ENCODE measurements at regions not wholly inside any gene's neighbourhood (a gene's known extent, or its start where the extent isn't known, plus 50 kb on each side); places are given as distances from the start of the nearest gene placed in this dataset.

- TF ChIP-seq, protein P1, sequence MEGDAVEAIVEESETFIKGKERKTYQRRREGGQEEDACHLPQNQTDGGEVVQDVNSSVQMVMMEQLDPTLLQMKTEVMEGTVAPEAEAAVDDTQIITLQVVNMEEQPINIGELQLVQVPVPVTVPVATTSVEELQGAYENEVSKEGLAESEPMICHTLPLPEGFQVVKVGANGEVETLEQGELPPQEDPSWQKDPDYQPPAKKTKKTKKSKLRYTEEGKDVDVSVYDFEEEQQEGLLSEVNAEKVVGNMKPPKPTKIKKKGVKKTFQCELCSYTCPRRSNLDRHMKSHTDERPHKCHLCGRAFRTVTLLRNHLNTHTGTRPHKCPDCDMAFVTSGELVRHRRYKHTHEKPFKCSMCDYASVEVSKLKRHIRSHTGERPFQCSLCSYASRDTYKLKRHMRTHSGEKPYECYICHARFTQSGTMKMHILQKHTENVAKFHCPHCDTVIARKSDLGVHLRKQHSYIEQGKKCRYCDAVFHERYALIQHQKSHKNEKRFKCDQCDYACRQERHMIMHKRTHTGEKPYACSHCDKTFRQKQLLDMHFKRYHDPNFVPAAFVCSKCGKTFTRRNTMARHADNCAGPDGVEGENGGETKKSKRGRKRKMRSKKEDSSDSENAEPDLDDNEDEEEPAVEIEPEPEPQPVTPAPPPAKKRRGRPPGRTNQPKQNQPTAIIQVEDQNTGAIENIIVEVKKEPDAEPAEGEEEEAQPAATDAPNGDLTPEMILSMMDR (IDR thresholded peaks at IDR 0.05) = no peak
- Mint-ChIP-seq H3K4me1 (ENCODE audit: low read depth) (no peaks in the 10 kb centered on the region), H3K36me3 (ENCODE audit: low read depth) (no peaks in the 10 kb centered on the region), H3K27me3 (no peaks in the 10 kb centered on the region), H3K27ac (no peak overlapping the region), H3K4me3 (no peak overlapping the region), H3K9me3 (no peaks in the 10 kb centered on the region)
- POLR2A ChIA-PET = no interaction called here
- no peaks in the 10 kb centered on the region for H3K36me3 ChIP-seq (ENCODE audit: insufficient read depth, low read length)
- intact Hi-C loops (cut with DNase I, micrococcal nuclease) = no loop called here
- no peak overlapping the region for H3K27ac ChIP-seq (ENCODE audit: low read depth in 1 of 2, low read length in 2 of 2)
- CTCF ChIA-PET = interaction anchor here (0.9 kb wide), 1 partner anchor 37 kb away, joined by 3 read pairs; no protein-coding TSS in a partner anchor
- DNase-seq (no peak), ATAC-seq (ENCODE audit: poor library complexity) (no peak)
- no peaks in the 10 kb centered on the region for H3K9me3 ChIP-seq (ENCODE audit: control insufficient read depth in 1 of 2, insufficient read depth in 1 of 2, low read length in 2 of 2)
- H3K4me3 ChIP-seq (ENCODE audit: low read length) = no peak overlapping the region
- no peaks in the 10 kb centered on the region for H3K27me3 ChIP-seq (ENCODE audit: control insufficient read depth in 1 of 2, insufficient read depth in 2 of 2, low read length in 2 of 2)
- no peaks in the 10 kb centered on the region for H3K4me1 ChIP-seq (ENCODE audit: insufficient read depth, low read length)
Measured at GRCh38 chr16:80273635-80274538, 266.9 kb upstream of the DYNLRB2 start.

- Histone ChIP-seq H3K36me3 (ENCODE audit: insufficient read depth, low read length) (no peaks in the 10 kb centered on the region), H3K9me3 (ENCODE audit: control insufficient read depth in 1 of 2, insufficient read depth in 1 of 2, low read length in 2 of 2) (no peaks in the 10 kb centered on the region), H3K27me3 (ENCODE audit: control insufficient read depth in 1 of 2, insufficient read depth in 2 of 2, low read length in 2 of 2) (peaks cover 0 to 2% of the 10 kb centered on the region in 2 experiments), H3K4me1 (ENCODE audit: insufficient read depth, low read length) (no peaks in the 10 kb centered on the region), H3K27ac (ENCODE audit: low read depth in 1 of 2, low read length in 2 of 2) (no peak overlapping the region), H3K4me3 (ENCODE audit: low read length) (no peak overlapping the region)
- TF ChIP-seq, protein P1 (IDR thresholded peaks at IDR 0.05) = no peak
- intact Hi-C loops (cut with DNase I, micrococcal nuclease) = no loop called here
- no peak for DNase-seq
- no peak overlapping the region for H3K27ac Mint-ChIP-seq
- ATAC-seq (ENCODE audit: poor library complexity) = no peak
- H3K36me3 Mint-ChIP-seq (ENCODE audit: low read depth) = no peaks in the 10 kb centered on the region
- H3K27me3 Mint-ChIP-seq = peaks cover 21% of the 10 kb centered on the region
- ChIA-PET POLR2A (no interaction called here), CTCF (no interaction called here)
- H3K4me1 Mint-ChIP-seq (ENCODE audit: low read depth) = no peaks in the 10 kb centered on the region
- no peak overlapping the region for H3K4me3 Mint-ChIP-seq
- no peaks in the 10 kb centered on the region for H3K9me3 Mint-ChIP-seq
Measured at GRCh38 chr16:80265624-80266306, 275.0 kb upstream of the DYNLRB2 start.

DNA sequence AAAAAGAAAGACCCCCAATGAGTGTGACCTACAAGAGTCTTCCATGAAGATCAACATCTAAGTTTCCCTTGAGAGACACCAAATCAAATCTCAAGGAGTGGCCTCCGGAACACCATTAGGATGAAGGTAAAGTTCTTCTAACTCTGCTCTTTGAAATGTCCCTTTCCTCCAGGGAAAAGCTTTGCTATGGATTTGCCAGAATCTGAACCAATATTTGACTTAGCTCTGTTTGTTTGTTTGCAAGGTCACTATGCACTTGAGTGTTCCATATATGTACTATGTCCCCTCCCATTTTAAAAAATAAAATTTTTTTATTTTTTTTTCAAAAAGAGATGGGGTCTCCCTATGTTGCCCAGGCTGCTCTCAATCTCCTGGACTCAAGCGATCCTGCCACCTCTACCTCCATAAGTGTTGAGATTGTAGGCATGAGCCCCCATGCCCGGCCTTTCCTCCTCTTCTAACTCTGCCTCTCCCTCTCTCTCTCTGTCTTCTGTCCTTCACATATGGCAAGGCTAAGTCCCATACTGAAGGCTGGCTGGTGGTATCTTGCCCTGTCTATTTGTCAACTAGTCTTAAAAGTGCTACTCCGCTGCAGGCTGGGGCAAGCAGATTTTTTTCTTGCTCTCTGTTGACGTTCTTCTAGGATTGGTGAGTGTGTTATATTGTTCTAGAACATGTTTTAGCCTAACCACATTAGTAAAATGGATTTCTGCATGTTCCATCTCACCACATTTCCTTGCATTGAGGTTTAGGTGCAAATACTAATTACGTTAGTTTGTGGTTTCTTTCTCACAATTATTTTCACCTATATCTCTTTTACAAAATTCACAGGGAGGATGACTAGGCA is 276.7 kb upstream of the DYNLRB2 start:
- Mint-ChIP-seq H3K9me3 (no peaks in the 10 kb centered on the region), H3K27ac (no peak overlapping the region), H3K36me3 (ENCODE audit: low read depth) (no peaks in the 10 kb centered on the region), H3K4me3 (no peak overlapping the region), H3K27me3 (peaks cover 21% of the 10 kb centered on the region), H3K4me1 (ENCODE audit: low read depth) (no peaks in the 10 kb centered on the region)
- ChIA-PET CTCF (no interaction called here), POLR2A (no interaction called here)
- intact Hi-C loops (cut with DNase I, micrococcal nuclease) = no loop called here
- Histone ChIP-seq H3K36me3 (ENCODE audit: insufficient read depth, low read length) (no peaks in the 10 kb centered on the region), H3K9me3 (ENCODE audit: control insufficient read depth in 1 of 2, insufficient read depth in 1 of 2, low read length in 2 of 2) (no peaks in the 10 kb centered on the region), H3K27ac (ENCODE audit: low read depth in 1 of 2, low read length in 2 of 2) (no peak overlapping the region), H3K27me3 (ENCODE audit: control insufficient read depth in 1 of 2, insufficient read depth in 2 of 2, low read length in 2 of 2) (peaks cover 0 to 2% of the 10 kb centered on the region in 2 experiments), H3K4me3 (ENCODE audit: low read length) (no peak overlapping the region), H3K4me1 (ENCODE audit: insufficient read depth, low read length) (no peaks in the 10 kb centered on the region)
- TF ChIP-seq, protein P1 (IDR thresholded peaks at IDR 0.05) = no peak
- no peak for ATAC-seq (ENCODE audit: poor library complexity)
- no peak for DNase-seq

Measured in CD4-positive, alpha-beta T cell (primary cell).